Liver (tissue), 8 donors: ENCODE measurements at regions not wholly inside any gene's neighbourhood (a gene's known extent, or its start where the extent isn't known, plus 50 kb on each side); places are given as distances from the start of the nearest gene placed in this dataset.

ENCODE experiments used
- DNase-seq: peaks from one replicate; pipeline ENCODE4 v3.0.0-alpha.2; 2017; ENCODE audit warnings: low spot score
- H3K27ac ChIP-seq, 2 donors: one replicate each; pipeline ENCODE4 v1.7.0; 2013; ENCODE audit warnings: inconsistent platforms in 2 of 2, low read length in 2 of 2, control low read depth in 1 of 2, low read depth in 1 of 2, mild to moderate bottlenecking in 1 of 2
- H3K27me3 ChIP-seq, 4 donors: one replicate each; pipeline versions ENCODE4 v1.6.1 to v1.7.0; 2013; ENCODE audit warnings: low read length in 3 of 4, inconsistent platforms in 1 of 4, mild to moderate bottlenecking in 1 of 4, moderate library complexity in 1 of 4; ENCODE audit not compliant: control insufficient read depth in 4 of 4, insufficient read depth in 4 of 4
- H3K36me3 ChIP-seq, 4 donors: one replicate each; pipeline versions ENCODE4 v1.6.1 to v1.7.0; 2013; ENCODE audit warnings: low read length in 3 of 4, mild to moderate bottlenecking in 3 of 4, low read depth in 1 of 4, moderate library complexity in 1 of 4; ENCODE audit not compliant: control insufficient read depth in 4 of 4, insufficient read depth in 3 of 4
- H3K4me1 ChIP-seq, 4 donors: one replicate each; pipeline versions ENCODE4 v1.6.1 to v1.7.0; 2013; ENCODE audit warnings: low read length in 3 of 4, mild to moderate bottlenecking in 3 of 4, moderate library complexity in 1 of 4; ENCODE audit not compliant: control insufficient read depth in 4 of 4, insufficient read depth in 4 of 4
- H3K4me3 ChIP-seq, 3 donors: one replicate each; pipeline versions ENCODE4 v1.6.1 to v1.7.0; 2013; ENCODE audit warnings: low read length in 3 of 3, control low read depth in 1 of 3, low read depth in 1 of 3, mild to moderate bottlenecking in 1 of 3
- H3K9ac ChIP-seq, 2 donors: one replicate each; pipeline ENCODE4 v1.7.0; 2013; ENCODE audit warnings: low read length in 2 of 2, mild to moderate bottlenecking in 2 of 2, moderate library complexity in 2 of 2, control low read depth in 1 of 2, low read depth in 1 of 2
- H3K9me3 ChIP-seq, 4 donors: one replicate each; pipeline versions ENCODE4 v1.6.1 to v1.7.0; 2013; ENCODE audit warnings: low read length in 3 of 4; ENCODE audit not compliant: control insufficient read depth in 4 of 4
- ATF3 ChIP-seq: IDR thresholded peaks from 2 replicates; pipeline ENCODE4 v1.6.1; 2016; ENCODE audit warnings: antibody characterized with exemption
- CTCF ChIP-seq: fragments of 150-350 bp; IDR thresholded peaks from 2 replicates; pipeline ENCODE4 v1.5.1; 2017; ENCODE audit warnings: improper control_type of control experiment, low read depth, low read length; ENCODE audit not compliant: missing input control
- EGR1 ChIP-seq, 2 donors: IDR thresholded peaks; 2 replicates each; pipeline ENCODE4 v1.6.1; 2016 to 2018; ENCODE audit warnings: antibody characterized with exemption in 2 of 2, low read depth in 2 of 2
- FOXA1 ChIP-seq: IDR thresholded peaks from 2 replicates; pipeline ENCODE4 v1.6.1; 2016; ENCODE audit warnings: antibody characterized with exemption
- GABPA ChIP-seq, 2 donors: IDR thresholded peaks in 1 of 2; conservative IDR thresholded peaks in 1 of 2; 2 replicates each; pipeline ENCODE4 v1.6.1; 2016; ENCODE audit warnings: antibody characterized with exemption in 2 of 2, mild to moderate bottlenecking in 1 of 2, moderate library complexity in 1 of 2
- HNF4A ChIP-seq, 2 donors: conservative IDR thresholded peaks; 2 replicates each; pipeline ENCODE4 v1.6.1; 2016; ENCODE audit warnings: antibody characterized with exemption in 2 of 2, mild to moderate bottlenecking in 2 of 2
- HNF4G ChIP-seq: IDR thresholded peaks from 2 replicates; pipeline ENCODE4 v1.6.1; 2016; ENCODE audit warnings: antibody characterized with exemption
- JUND ChIP-seq, 2 donors: IDR thresholded peaks; 2 replicates each; pipeline ENCODE4 v1.6.1; 2016; ENCODE audit warnings: antibody characterized with exemption in 2 of 2
- NR2F2 ChIP-seq: IDR thresholded peaks from 2 replicates; pipeline ENCODE4 v1.6.1; 2016; ENCODE audit warnings: antibody characterized with exemption
- REST ChIP-seq: IDR thresholded peaks from 2 replicates; pipeline ENCODE4 v1.6.1; 2016; ENCODE audit warnings: antibody characterized with exemption, mild to moderate bottlenecking
- RXRA ChIP-seq, 2 donors: IDR thresholded peaks; 2 replicates each; pipeline ENCODE4 v1.6.1; 2017 to 2018; ENCODE audit warnings: antibody characterized with exemption in 2 of 2, mild to moderate bottlenecking in 1 of 2
- SP1 ChIP-seq: IDR thresholded peaks from 2 replicates; pipeline ENCODE4 v1.6.1; 2018; ENCODE audit warnings: antibody characterized with exemption, mild to moderate bottlenecking
- TAF1 ChIP-seq: conservative IDR thresholded peaks from 2 replicates; pipeline ENCODE4 v1.6.1; 2016; ENCODE audit warnings: antibody characterized with exemption, mild to moderate bottlenecking
- YY1 ChIP-seq: IDR thresholded peaks from 2 replicates; pipeline ENCODE4 v1.6.1; 2016; ENCODE audit warnings: antibody characterized with exemption, mild to moderate bottlenecking
- ZBTB33 ChIP-seq: IDR thresholded peaks from 2 replicates; pipeline ENCODE4 v1.6.1; 2016; ENCODE audit warnings: antibody characterized with exemption
- WGBS: extraction: QIAGEN DNeasy Blood & Tissue Kit; methylation state at CpG from one replicate; pipeline ENCODE4 v1.1.7; 2013; 5-methylcytosine and 5-hydroxymethylcytosine counted together
- donor health status: healthy.
- donor health status: healthy.
- donor health status: healthy.
- donor health status: healthy.
- donor health status: healthy.

GRCh38 chr1:218739426-218739825 lies 394.3 kb downstream of the TGFB2 start (continued):
- TF ChIP-seq FOXA1, result no peak

- no peak overlapping the region for H3K4me3 ChIP-seq
- no peaks in the 10 kb centered on the region for H3K4me1 ChIP-seq
- no peaks in the 10 kb centered on the region for H3K9me3 ChIP-seq
- DNase-seq, result no peak
- no peak overlapping the region for H3K9ac ChIP-seq
- no peak overlapping the region for H3K27ac ChIP-seq
- H3K36me3 ChIP-seq, result no peaks in the 10 kb centered on the region
- TF ChIP-seq EGR1 (IDR thresholded peaks at IDR 0.05; ENCODE audit: low read depth in 2 of 2) (no peak), NR2F2 (no peak), CTCF (no peak), HNF4A (conservative IDR thresholded peaks at IDR 0.05) (no peak), HNF4G (no peak), REST (no peak)
- WGBS, result 72% methylated on average over 3 of the region's 3 CpGs
- no peaks in the 10 kb centered on the region for H3K27me3 ChIP-seq
These were observed 396.7 kb downstream of the TGFB2 start for GRCh38 chr1:218741852-218742251.

GRCh38 chr1:218742467-218743262 lies 397.5 kb downstream of the TGFB2 start:
- no peak overlapping the region for H3K9ac ChIP-seq
- no peaks in the 10 kb centered on the region for H3K4me1 ChIP-seq
- H3K36me3 ChIP-seq, result no peaks in the 10 kb centered on the region
- no peak overlapping the region for H3K27ac ChIP-seq
- no peak overlapping the region for H3K4me3 ChIP-seq
- WGBS, result 89% methylated on average over 6 of the region's 6 CpGs
- no peaks in the 10 kb centered on the region for H3K9me3 ChIP-seq
- no peak for DNase-seq
- no peaks in the 10 kb centered on the region for H3K27me3 ChIP-seq
- no peak for TF ChIP-seq GABPA (IDR thresholded peaks at IDR 0.05 in 1 of 2, conservative IDR thresholded peaks at IDR 0.05 in 1 of 2)
- no peak for TF ChIP-seq YY1
- no peak for TF ChIP-seq ATF3
- no peak for TF ChIP-seq CTCF
- TF ChIP-seq JUND (IDR thresholded peaks at IDR 0.05), result no peak
- TF ChIP-seq TAF1, result no peak
- no peak for TF ChIP-seq EGR1 (IDR thresholded peaks at IDR 0.05; ENCODE audit: low read depth in 2 of 2)
- TF ChIP-seq FOXA1, result no peak
- no peak for TF ChIP-seq HNF4G
- no peak for TF ChIP-seq RXRA (IDR thresholded peaks at IDR 0.05)
- no peak for TF ChIP-seq SP1
- no peak for TF ChIP-seq NR2F2
- TF ChIP-seq REST, result no peak
- no peak for TF ChIP-seq ZBTB33
- TF ChIP-seq HNF4A (conservative IDR thresholded peaks at IDR 0.05), result no peak
